Kidney (tissue), 13 donors: ENCODE measurements at regions not wholly inside any gene's neighbourhood (a gene's known extent, or its start where the extent isn't known, plus 50 kb on each side); places are given as distances from the start of the nearest gene placed in this dataset.
"Not testable (repeated sequence)": the region's sequence is repeated elsewhere in the genome, so short reads cannot be mapped to it uniquely, and the experiment has no call there.

Experiments
- DNase-seq, 5 donors: peaks; one replicate each; pipeline ENCODE4 v3.0.0-alpha.2; 2013 to 2020
- FAIRE-seq: peaks from 2 replicates; lab custom pipeline; 2012; peaks lifted over from hg19 to GRCh38; lab: Jason Lieb, UNC
- H3K27ac ChIP-seq, 2 donors: one replicate each; pipeline ENCODE4 v1.7.0; 2013; ENCODE audit warnings: low read depth in 2 of 2, low read length in 2 of 2, inconsistent platforms in 1 of 2
- H3K27me3 ChIP-seq: one replicate; pipeline ENCODE4 v1.7.1; 2013; ENCODE audit warnings: low read length, inconsistent platforms; ENCODE audit not compliant: control insufficient read depth, insufficient read depth
- H3K36me3 ChIP-seq, 3 donors: one replicate each; pipeline versions ENCODE4 v1.7.0 to v1.7.1; 2013; ENCODE audit warnings: low read length in 3 of 3, control low read depth in 1 of 3, inconsistent platforms in 1 of 3; ENCODE audit not compliant: insufficient read depth in 3 of 3, control insufficient read depth in 2 of 3
- H3K4me1 ChIP-seq, 3 donors: one replicate each; pipeline versions ENCODE4 v1.7.0 to v1.7.1; 2013; ENCODE audit warnings: low read length in 3 of 3, inconsistent platforms in 1 of 3, low read depth in 1 of 3; ENCODE audit not compliant: control insufficient read depth in 2 of 3, insufficient read depth in 2 of 3
- H3K4me3 ChIP-seq, 3 donors: one replicate each; pipeline versions ENCODE4 v1.7.0 to v1.8.1; 2013; ENCODE audit warnings: low read length in 3 of 3, control low read depth in 1 of 3, inconsistent platforms in 1 of 3
- H3K9ac ChIP-seq, 3 donors: one replicate each; pipeline versions ENCODE4 v1.7.0 to v1.7.1; 2013; ENCODE audit warnings: low read length in 3 of 3, control low read depth in 1 of 3, inconsistent platforms in 1 of 3
- H3K9me3 ChIP-seq, 3 donors: one replicate each; pipeline versions ENCODE4 v1.7.0 to v1.7.1; 2013; ENCODE audit warnings: low read length in 3 of 3, control low read depth in 1 of 3, inconsistent platforms in 1 of 3; ENCODE audit not compliant: control insufficient read depth in 2 of 3, insufficient read depth in 1 of 3
- intact Hi-C: fragments of 100-400 bp; cut with DNase I; formaldehyde crosslinking; loops from one replicate; pipeline ENCODE4 v1.11.1; 2022
- TF ChIP-seq, protein P1 (sequence below): IDR thresholded peaks from 3 replicates; pipeline ENCODE4 v1.5.1; 2012; ENCODE audit warnings: mild to moderate bottlenecking, moderate library complexity, borderline replicate concordance; ENCODE audit not compliant: insufficient read depth; ENCODE audit errors: extremely low read depth
- donor health status: control.
- donor health status: control.
- donor health status: control.
- donor health status: control.
- donor health status: control.
- donor health status: DM: yes; HTN: yes; CAD: no.
- donor health status: Normal renal cell carcinoma (clear cell type).

DNA sequence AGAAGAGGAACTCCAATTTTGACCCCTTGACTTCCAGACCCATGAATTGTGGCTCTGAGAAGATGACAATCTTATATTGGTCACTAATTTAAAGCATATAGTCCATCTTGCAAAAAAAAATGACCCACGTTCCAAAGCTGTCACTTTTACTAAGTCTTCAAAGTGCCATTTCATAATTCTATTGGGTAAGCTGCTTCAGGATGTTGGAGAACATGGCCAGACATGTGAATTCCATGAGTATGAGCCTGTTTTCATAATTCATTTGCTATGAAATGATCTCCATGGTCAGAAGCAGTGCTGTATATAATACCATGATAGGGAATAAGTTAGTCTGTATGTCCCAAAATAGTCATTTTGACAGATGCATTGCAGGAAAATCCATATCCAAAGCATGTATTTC, 1787.3 kb downstream of the SLITRK5 start:
- Histone ChIP-seq H3K36me3 (no peaks in the 10 kb centered on the region), H3K4me3 (no peak overlapping the region), H3K9me3 (no peaks in the 10 kb centered on the region), H3K4me1 (no peaks in the 10 kb centered on the region), H3K27me3 (no peaks in the 10 kb centered on the region), H3K27ac (no peak overlapping the region), H3K9ac (no peak overlapping the region)
- TF ChIP-seq, protein P1, sequence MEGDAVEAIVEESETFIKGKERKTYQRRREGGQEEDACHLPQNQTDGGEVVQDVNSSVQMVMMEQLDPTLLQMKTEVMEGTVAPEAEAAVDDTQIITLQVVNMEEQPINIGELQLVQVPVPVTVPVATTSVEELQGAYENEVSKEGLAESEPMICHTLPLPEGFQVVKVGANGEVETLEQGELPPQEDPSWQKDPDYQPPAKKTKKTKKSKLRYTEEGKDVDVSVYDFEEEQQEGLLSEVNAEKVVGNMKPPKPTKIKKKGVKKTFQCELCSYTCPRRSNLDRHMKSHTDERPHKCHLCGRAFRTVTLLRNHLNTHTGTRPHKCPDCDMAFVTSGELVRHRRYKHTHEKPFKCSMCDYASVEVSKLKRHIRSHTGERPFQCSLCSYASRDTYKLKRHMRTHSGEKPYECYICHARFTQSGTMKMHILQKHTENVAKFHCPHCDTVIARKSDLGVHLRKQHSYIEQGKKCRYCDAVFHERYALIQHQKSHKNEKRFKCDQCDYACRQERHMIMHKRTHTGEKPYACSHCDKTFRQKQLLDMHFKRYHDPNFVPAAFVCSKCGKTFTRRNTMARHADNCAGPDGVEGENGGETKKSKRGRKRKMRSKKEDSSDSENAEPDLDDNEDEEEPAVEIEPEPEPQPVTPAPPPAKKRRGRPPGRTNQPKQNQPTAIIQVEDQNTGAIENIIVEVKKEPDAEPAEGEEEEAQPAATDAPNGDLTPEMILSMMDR = no peak
- intact Hi-C loops = no loop called here
- FAIRE-seq (no peak), DNase-seq (no peak)

GRCh38 chr13:89460895-89461294, 1789.7 kb downstream of the SLITRK5 start:
- DNase-seq, H3K9ac ChIP-seq, H3K4me3 ChIP-seq, H3K27ac ChIP-seq, FAIRE-seq, H3K27me3 ChIP-seq, intact Hi-C loops, H3K9me3 ChIP-seq, H3K4me1 ChIP-seq, H3K36me3 ChIP-seq: not testable (repeated sequence)

DNA sequence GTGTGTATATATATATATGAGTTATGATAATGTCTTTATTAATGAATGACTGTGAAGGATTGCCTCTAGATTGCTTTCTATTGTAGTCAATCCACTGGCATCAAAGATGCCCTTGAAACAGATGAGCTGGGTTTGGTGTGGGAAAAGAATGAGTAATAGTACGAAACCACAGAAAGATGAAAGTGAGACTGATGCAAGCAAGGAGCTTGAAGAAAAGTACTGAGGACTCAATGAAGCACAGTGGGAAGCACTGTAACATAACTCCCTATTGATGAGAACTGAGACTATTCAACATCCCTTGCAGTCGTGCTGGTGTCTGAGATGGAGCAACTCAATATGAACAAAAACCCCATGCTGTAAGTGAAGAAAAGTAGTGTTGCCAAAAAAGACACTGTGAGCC, 1794.2 kb downstream of the SLITRK5 start:
- intact Hi-C loops = no loop called here
- no peak for FAIRE-seq
- Histone ChIP-seq H3K27me3 (no peaks in the 10 kb centered on the region), H3K36me3 (no peaks in the 10 kb centered on the region), H3K4me1 (no peaks in the 10 kb centered on the region), H3K4me3 (no peak overlapping the region), H3K9ac (no peak overlapping the region), H3K27ac (no peak overlapping the region), H3K9me3 (no peaks in the 10 kb centered on the region)
- TF ChIP-seq, protein P1 = no peak
- no peak for DNase-seq

DNA sequence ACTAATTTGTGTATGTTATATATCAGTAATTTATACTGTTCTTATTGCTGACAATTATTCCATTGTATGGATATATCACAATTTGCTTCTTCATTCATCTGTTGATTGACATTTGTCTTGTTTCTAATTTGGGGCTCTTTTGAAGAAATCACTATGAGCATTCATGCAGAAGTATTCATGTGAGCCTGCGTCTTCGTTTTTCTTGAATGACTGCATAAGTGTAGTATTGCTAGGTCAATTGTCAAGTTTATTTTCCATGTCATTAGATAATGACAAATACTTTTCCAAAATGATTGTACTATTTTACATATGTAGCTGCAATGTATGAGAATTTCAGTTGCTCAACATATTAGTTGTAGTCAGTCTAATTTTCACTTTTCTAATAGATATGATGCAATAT, 1796.9 kb downstream of the SLITRK5 start:
- Histone ChIP-seq H3K9me3 (no peaks in the 10 kb centered on the region), H3K27me3 (no peaks in the 10 kb centered on the region), H3K4me1 (no peaks in the 10 kb centered on the region), H3K27ac (no peak overlapping the region), H3K4me3 (no peak overlapping the region), H3K9ac (no peak overlapping the region), H3K36me3 (no peaks in the 10 kb centered on the region)
- intact Hi-C loops = no loop called here
- no peak for FAIRE-seq
- TF ChIP-seq, protein P1 = no peak
- no peak for DNase-seq
